Right kidney (tissue), 1 donor: ENCODE measurements at regions not wholly inside any gene's neighbourhood (a gene's known extent, or its start where the extent isn't known, plus 50 kb on each side); places are given as distances from the start of the nearest gene placed in this dataset.

Experiments
- DNase-seq: peaks from one replicate; pipeline ENCODE4 v3.0.0-alpha.2; 2016

DNA sequence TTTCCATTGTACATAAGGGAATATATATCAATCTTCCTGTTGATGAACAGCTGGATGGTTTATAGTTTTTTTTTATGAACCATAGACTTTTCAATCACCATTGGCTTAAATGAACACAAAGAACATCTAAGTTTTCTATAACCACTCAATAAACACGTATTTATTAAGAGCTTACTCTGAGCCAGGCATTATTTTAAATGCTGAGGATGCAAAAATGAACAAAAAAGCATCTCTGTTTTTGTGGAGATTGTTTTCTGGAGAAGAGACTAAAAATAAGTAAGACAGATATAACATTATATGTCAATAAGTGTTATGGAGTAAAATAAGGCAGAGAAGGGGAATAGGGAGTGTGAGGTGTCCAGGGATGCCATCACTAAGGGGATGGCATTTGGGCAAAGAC lies 52.1 kb upstream of the SLC24A2 start:
- DNase-seq: no peak
